Activated CD4-positive, alpha-beta T cell treated with anti-CD3 and anti-CD28 coated beads, Interleukin-2, amount 50 U/mL, for 16 hours (primary cell): ENCODE measurements at regions not wholly inside any gene's neighbourhood (a gene's known extent, or its start where the extent isn't known, plus 50 kb on each side); places are given as distances from the start of the nearest gene placed in this dataset.
A peak's percentile ranks its signal among the peaks of the same experiment; 100 is the strongest.
"Not testable (repeated sequence)": the region's sequence is repeated elsewhere in the genome, so short reads cannot be mapped to it uniquely, and the experiment has no call there.

Experiments
- DNase-seq: peaks from one replicate; pipeline ENCODE4 v3.0.0-alpha.2; 2020

DNA sequence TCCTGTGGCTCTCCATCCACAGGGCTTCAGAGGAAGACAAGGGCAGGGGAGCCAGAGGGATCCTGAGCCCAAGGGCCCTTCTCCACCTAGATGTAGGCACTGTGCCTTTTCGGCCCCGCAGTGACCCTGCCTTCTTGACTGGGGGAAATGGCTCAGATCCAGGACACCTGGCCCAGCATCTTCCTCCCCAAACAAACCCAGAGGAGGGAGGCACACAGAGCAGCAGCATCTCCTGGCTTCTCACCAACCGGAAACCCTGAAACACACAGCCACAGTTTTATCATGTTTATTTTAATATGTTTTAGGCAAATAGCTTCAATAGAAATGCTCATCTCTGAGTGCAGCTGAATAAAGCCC lies 84.5 kb upstream of the LRFN2 start:
- no peak for DNase-seq

DNA sequence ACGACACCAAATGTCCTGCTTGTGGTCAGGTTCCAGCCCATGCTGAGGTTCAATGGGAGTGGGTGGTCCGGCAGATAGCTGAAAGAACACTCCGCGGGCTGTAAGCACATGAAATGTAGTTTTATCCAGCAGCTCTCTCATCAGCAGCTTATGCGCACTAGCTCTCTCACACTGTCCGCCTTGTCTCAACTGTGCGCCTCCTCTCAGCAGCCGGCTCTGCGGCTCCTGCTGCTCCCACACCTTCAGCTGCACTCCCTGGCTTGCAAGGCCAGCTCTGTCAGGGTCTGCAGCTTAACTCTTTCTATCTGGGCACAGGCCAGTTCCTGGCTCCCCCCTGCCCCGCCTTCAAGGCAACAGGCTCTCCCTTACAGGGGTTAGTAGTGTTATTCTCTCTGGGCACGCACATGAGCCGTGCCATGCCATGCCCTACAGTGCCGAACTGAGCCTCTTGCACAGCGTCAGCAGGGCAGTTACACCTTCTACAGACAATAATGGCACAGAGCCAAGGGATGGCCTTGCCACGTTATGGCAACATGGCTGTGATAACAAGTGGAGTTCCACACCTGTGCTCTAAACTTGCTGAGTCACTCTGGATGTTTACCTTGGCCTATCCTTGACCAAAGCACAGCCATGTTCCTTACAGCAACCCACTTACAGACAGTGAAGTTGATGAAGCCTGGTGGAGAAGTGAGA lies 84.0 kb upstream of the LRFN2 start:
- no peak for DNase-seq

DNA sequence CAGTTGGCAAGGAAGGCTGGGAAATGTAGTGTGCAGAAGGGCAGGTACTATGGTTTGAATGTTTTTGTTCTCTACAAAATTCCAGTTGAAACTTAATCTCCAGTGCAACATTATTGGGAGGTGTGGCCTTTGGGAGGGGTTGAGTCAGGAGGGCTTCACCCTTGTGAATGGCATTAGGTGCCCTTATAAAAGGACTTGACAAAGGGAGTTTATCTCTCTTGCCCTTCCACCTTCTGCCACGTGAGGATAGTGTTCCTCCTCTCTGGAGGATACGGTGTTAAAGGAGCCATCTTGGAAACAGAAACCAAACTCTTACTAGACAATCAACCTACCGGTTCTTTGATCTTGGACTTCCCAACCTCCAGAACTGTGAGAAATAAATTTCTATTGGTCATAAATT lies 82.2 kb upstream of the LRFN2 start:
- no peak for DNase-seq

DNA sequence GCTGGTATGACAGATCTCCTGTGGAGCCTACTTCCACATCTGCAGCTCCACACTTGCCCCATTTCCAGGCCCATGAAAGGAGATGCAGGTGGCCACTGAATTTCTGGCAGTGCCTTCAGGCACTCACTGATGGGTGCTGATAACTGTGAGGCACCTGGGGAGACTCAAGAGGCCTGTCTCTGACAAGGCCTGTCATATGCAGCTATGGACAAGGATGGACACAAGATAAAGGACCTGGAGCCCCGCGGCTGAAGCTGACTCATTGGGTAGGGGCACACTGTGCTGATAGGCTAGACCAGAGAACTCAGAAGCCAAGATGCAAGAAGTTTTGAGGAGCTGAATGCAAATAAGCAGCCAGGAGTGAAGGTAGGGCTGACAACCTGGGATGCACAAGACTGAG lies 81.0 kb upstream of the LRFN2 start:
- no peak for DNase-seq

DNA sequence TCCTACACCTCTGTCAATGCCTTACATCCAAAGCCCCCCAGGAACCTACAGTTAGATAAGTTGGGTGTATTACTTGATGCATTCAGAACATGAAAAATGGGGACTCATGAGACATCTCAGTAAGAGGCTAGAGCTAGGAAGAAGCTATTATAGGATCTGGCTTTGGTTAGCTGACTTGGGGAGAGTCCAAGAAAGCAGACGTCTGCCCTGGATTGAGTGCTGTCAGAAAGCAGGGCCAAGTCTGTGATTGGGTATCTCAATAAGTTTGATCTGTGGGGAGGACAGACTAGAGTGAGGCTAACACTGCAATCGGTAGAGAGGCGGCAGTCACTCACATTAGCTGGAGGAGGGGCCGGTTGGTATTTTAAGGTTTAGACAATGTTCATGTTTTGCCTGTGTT lies 79.4 kb upstream of the LRFN2 start:
- no peak for DNase-seq

DNA sequence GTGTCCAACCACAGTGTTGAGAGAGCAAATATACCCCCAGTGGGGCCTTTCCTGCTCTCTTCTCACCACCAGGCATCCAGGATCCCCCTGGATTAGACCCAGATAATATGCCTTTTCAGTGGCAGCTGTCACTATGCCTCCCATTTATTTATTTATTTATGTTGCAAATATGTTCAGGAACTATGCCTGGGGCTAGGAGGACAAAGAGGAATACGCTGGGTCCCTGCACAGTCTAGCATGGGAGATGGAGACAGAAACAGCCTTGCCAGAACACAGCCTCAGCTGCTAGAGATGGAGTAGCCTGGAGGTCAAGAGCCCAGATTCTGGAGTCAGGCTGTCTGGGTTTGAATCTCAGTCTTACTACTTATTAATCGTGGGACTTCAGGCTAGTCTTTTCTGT lies 74.6 kb upstream of the LRFN2 start:
- DNase-seq: no peak

DNA sequence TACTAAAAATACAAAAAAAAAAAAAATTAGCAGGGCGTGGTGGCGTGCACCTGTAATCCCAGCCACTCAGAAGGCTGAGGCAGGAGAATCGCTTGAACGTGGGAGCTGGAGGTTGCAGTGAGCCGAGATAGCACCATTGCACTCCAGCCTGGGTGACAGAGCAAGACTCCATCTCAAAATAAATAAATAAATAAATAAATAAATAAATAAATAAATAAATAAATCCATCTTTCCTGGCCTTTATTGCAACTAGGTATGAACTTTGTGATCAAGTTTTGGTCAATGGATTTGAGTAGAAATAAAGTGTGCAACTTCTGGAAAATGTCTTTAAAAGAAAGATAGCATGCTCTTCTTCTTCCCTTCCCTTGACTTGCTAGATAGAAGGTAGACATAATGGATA lies 69.6 kb upstream of the LRFN2 start:
- not testable (repeated sequence) for DNase-seq

DNA sequence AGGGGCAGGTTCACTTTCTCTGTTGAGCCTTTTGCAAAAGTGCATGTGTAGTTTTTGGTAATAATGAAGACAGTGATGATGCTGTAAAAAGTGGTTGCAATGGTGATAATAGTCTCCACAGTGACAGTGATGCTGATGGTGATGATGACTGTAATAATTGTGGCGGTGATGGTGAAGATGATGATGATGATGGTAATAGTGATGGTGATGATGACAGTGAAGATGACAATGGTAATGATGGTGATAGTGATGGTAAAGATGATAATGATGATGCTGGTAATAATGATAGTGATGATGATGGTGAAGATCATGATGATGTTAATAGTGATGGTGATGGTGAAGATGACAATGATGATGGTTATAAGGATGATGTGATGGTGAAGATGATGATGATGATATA lies 67.7 kb upstream of the LRFN2 start:
- DNase-seq: no peak

DNA sequence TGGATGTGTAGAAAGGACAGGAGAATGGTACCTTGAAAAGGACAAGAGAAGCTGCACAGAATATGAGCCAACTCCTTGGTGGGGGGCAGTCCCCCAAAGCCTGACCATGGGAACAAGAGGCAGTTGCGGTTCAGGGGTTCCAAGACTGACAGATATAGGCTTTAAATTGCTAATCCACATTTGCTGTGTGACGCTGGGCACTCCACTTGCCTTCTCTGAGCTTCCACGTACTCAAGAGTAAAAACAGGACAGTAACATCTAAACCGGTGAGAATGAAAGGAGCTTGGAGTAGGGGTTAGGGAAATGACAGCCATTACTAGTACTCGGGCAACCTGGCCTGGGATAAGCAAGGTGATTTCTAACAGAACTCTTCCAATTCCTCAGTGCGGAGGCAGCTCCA lies 57.9 kb upstream of the LRFN2 start:
- no peak for DNase-seq

DNA sequence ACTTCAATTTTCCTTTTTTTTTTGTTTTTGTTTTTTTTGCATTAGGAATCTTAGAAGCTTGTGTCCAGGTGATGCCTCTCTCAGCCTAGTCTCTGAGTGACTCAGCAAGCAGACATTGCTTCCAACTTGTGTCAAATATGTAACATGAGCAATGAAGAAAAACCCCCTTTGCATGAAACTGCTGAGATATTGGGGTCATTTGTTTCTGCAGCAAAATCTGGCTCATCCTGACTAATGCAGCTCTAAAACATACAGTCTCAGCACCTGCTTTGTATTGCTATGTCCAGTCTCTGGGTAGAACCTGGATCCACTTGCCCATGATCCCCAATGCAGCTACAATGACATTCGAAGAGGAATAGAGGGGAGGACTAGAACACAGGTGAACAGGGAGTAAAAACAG lies 55.7 kb upstream of the LRFN2 start:
- no peak for DNase-seq

DNA sequence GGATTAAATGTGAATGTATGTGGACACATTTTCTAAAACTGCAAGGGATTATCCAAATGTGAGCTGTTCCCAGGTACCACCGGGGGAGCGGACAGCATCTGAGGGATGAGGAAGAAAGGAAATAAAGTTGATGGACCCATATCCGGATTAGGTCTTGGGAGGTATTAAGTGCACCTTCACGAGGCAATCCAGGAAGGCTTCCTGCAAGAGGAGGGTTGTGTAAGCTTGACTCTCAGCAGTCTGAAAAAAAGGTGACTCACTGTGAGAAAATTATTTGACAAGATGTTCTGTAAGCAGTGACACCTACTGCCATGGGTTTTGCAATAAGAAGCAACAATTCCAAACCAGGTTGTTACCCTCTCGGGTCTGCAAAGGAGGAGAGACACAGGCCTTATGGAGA lies 55.0 kb upstream of the LRFN2 start:
- DNase-seq: no peak

DNA sequence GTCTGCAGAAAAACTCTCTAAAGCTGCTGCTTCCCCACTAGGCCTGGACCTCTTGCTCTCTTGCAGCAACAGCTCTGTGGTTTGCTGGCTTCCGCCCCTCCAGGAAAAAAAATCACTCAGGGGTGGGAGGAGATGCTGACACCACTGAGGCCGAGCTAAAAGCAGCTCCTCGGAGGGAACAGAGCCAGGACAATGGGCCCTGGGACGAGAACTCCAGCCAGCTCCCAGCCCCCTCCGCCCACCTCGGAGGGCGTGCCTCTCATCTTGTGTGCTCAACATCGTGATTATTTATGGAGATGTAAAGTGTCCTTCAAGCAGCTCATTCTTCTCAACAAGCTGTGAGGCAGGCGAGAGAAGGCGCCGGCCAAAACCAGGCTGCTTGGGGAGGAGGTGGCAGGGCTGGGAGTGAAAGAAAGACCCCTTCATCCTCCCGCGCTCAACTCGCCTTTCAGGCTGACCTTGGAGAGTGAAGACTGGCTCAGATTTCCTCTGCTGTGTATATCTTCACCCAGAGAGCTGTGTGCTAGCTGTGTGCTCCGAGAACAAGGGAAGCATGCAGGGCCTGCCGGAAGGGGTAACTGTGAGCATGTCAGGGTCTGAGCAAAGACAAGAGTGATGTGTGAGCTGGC lies 53.5 kb upstream of the LRFN2 start:
- peak; percentile 15 for DNase-seq
